Activated CD8-positive, alpha-beta memory T cell treated with anti-CD3 and anti-CD28 coated beads, Interleukin-2, amount 50 U/mL, for 48 hours (primary cell): ENCODE measurements at regions not wholly inside any gene's neighbourhood (a gene's known extent, or its start where the extent isn't known, plus 50 kb on each side); places are given as distances from the start of the nearest gene placed in this dataset.
"Not testable (repeated sequence)": the region's sequence is repeated elsewhere in the genome, so short reads cannot be mapped to it uniquely, and the experiment has no call there.

Source experiments
- DNase-seq: peaks from one replicate; pipeline ENCODE4 v3.0.0-alpha.2; 2020

DNA sequence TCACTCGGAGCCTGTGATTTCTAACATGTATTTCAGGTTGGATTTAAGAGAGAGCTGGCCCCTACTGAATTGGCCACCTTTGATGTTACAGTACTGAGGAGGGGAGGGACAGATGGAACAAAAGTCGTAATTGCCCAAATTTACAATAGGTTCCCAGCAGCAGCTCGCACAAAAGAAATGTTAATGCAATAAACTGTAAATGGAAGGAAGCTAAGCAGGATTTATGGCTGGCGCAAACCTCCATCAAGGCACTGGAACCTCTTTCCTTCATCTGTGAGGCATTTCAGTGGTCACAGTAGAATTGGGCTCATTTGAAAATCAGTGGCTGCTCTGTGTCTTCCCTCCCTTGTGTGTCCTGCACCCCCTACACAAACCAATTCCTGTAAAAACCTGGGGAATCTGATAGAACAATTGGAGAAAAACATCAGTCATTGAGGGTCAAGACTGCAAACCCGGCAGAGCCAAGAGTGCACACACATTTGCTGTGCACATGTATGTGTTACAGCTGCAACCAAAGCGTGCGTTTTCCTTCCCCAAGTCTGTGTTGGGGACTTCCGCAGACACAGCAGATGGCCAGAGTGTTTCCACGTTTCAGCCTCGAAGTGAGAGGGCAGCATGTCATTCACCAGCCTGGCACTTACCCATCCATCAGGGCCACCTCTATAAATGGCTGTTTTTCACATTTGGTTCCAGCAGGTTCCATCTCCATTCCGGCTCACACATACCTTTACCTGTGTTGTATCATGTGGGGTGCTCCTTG, 192.8 kb downstream of the TM9SF2 start:
- no peak for DNase-seq

DNA sequence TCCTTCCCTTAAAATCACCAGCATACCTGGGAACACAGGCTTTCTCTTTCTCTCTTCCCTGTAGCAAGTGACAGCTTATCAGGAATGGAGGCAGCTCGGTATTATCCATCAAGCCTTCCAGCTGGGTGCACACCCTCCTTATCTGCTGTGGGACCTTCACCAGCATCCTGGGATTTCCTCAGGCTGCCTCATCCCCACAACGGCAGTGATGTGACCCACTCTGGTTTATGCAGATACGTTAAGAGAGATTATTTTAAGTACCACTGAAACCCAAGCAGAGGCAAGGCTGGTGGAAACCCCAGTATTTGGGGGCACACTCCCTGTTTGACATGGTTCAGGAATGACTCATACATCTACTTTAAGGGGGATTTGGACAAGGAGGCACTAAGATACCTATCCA, 192.1 kb downstream of the TM9SF2 start:
- DNase-seq: no peak

DNA sequence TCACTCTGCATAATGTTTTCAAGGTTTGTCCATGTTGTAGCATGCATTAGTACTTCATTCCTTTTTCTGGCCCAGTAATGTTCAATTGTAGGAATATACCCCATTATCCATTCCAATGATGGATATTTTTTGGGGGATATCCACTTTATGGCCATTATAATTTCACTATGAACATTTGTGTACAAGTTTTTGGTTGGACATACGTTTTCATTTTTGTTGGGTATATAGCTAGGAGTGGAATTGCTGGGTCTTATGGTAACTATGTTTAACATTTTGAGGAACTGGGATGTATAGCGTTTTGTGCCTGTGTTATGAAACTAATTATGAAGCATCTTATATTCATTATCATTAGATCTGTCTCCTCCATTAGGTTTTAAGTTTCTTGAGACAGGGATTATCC, 191.6 kb downstream of the TM9SF2 start:
- DNase-seq: no peak

DNA sequence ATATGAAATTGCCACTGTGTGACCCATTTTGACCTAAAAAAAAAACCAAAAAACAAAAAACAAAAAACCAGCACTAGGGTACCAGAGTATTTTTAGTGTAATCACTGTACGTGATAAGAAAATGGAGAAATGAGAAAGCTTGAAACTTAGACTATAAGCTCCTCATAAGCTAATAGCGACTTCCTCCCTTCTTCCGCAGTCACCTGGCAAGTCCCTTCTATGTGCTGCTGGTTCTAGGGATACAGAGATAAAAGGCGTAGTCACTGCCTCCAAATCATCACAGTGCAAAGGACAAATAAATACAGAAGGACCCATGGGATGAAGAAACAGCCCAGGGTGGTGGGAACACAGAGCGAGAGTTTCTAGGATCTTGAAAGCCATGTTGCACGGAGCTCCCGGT, 190.3 kb downstream of the TM9SF2 start:
- no peak for DNase-seq

DNA sequence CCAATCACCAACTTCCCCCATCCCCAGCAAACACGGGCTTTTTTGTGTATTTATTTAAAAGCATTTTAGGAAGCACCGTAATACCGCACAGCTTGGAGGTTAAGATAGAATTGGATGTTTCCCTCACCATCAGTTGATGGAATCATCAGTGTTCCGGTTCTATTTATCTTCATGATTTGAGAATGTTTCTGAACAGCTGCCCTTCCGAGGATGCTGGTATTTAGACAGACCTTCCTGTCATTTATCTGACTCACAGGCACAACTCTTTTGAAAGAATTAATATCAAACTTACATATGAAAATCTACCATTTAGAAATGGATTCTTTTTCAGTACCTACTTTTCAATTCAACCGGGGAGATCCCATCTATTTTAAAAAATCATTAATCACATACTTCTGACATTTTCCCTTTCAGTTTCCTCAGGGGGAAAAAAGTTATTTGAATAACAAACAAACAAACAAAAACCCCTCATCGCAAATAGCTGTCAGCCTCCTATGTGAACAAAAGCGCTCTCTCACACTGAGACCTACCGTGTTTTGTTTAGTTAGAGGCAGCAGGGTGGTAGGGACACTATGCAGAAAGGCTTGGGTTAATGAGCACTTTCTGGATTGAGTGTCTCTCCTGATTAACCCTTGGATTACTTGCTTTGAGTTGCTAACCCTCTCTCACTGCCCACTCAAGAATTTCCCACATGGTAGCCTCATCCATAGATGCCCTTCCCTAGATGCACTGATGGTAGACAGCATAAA, 189.3 kb downstream of the TM9SF2 start:
- no peak for DNase-seq

DNA sequence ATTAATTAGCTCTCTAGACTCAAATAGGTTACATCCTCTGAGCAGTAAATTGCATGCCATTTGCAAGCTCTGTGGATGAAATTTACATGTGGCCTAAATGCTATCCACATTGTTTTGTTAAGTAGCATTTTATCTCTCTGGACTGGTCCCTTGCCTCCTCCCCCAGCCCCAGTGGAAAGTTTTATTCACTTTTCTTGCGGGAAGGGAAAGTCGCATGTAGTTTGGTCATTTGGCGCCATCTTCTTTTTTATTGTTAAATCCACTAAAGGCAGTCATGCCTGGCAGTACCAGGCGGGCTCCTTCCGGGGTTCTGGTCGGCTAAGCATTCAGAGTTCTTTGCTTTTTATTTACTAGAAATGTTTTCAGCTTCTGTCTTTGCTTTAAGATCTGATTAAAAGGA, 188.7 kb downstream of the TM9SF2 start:
- no peak for DNase-seq

DNA sequence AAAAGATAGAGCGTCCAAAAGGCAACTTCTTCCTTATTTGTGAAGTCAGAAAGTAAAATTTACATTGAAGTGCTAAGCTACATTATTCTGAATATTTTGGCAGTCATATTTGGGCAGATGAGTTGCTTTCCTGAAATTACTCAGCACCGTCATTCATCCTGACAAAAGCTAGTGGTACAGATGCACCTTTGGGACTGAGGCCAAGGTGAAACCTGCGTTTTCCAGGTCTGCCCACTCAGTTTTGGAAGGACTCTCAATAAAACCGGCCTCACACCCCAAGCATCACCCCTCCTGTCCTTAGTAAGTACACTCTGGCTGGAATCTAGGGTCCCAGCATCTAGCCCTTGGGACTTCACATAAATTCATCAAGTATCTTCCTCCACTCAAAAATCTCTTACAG, 187.5 kb downstream of the TM9SF2 start:
- no peak for DNase-seq

DNA sequence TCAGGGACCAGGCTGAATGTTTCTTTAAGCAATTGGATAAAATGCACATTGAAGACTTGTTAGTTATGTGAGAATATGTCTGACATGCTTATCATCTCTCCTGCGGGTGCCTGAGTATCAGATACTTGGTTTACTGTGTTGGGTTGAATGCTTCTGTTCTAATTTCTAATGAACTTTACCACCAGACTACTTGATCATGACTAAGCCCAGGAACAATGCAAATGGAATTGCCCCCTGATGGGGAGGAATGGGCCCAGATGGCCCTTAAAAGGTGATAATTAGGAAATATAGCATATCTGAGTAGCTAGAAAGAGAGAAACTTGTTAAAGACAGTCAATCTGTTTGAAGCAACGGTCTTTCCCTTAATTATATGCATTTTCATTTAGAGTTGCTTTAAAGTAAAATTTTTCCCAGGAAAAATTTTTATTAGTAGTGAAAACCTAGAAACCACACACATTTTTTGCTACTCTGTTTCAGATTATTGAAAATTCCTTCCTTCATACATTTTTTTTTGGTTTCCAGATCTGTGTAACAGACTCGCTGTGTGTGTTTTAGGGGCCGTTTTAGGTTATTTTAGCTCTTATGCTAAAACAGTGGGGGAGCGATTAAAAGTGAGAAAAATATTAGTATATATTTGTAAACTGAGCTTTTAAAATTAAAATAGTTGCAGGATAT, 186.6 kb downstream of the TM9SF2 start:
- no peak for DNase-seq

DNA sequence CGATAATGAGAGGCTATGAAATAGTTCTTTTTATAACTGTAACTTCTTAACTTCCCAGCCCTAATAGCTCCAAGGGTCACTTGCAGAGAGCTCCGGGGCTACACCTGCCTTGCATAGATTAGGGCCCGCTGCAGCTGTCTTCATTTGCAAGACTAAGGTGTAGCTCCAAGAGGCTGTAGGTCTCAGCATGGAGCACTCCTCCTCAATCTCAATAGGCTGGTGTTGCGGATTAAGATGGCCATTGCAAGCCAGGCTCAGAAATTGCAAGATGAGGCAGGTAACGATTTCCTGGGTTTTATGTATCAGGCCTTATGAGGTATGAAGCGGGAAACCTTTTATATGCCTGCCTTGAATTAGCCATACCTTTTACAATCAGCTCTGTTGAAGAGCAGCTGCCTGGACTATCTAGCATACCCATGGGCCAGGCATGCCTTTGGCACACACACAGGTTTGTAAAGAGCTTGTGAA, 185.7 kb downstream of the TM9SF2 start:
- no peak for DNase-seq

DNA sequence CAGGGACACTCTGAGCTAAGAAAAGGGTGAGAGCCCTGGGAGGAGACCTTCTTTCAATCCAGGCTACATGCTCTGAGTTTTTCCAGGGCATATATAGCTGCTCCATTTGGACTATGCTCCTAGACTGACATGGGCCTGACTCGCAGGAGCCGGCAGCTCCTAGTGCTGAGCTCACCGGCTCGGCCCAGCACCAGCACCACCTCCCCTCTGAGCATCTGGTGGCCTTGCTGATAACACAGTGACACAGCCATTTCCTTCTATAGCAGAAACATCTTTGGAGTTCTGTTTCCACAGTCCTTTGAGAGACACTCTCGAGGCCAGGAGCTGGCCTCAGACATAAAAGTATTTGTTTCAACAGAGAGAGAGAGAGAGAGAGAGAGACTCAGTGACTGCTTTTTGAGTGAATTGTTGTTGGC, 184.9 kb downstream of the TM9SF2 start:
- no peak for DNase-seq

DNA sequence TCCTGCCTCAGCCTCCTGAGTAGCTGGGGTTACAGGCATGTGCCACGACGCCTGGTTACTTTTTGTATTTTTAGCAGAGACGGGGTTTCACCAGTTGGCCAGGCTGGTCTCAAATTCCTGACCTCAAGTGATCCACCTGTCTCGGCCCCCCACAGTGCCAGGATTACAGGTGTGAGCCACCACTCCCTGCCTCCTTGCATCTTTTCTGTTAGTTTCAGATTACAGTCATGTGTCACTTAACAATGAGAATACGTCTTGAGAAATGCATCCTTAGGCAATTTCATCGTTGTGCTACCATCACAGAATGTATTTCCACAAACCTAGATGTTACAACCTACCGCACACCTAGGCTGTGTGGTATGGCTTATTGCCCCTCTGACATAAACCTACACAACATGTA, 180.4 kb downstream of the TM9SF2 start:
- DNase-seq: no peak

DNA sequence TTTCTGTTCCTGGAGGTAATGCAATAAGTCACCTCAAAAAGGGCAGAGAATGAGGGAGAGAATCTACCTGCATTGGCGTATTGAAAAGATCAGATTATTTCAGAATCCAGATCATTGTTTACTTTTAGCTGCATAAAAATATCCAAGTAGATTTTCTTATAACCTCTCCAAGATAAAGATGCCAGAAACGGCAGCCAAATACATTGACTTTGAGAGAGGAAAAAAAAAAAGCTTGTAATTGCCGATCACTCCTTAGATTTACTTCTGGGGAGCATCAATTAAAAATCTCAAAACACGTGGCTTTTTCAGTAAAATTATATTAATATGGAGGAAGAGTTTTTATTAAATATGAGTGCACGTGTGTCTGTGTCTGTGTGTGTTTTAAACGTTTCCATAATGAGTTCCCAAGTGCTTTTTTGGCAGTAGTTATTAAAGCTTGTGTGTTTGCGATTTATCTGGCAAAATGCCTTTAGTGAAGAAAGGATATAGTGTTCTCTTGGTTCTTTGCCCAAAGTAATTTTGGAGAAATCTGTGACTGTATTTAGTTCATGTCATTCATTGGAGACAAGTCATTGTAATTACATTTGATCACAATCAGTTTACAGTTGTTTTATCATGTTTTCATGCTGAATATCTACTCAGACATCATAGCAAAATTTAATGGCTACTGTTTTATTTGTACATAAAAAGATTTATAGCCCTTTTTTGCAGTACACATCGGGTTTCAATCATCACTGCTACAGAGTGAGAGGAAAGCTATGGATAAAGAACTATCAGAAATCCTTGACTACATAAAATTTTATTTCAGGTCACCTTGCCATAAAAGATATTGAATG, 176.1 kb downstream of the TM9SF2 start:
- no peak for DNase-seq

DNA sequence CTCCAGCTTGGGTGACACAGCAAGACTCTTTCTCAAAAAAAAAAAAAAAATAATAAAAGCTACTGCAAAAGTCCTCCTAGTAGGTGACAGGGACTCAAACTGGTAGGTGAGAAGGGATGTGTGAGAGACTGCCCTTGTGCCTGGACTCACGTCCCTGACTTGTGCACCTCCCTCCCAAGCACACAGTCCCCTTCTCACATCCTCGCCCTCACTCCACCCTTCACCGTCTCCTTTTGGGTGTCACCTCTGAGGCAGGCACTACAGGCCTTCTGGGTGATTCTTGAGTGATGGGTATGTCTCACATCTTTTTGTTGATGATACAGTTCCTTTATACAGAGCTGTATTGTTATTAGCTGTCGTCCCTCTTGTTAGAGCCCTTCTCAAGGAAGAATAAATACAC, 170.5 kb downstream of the TM9SF2 start:
- no peak for DNase-seq

DNA sequence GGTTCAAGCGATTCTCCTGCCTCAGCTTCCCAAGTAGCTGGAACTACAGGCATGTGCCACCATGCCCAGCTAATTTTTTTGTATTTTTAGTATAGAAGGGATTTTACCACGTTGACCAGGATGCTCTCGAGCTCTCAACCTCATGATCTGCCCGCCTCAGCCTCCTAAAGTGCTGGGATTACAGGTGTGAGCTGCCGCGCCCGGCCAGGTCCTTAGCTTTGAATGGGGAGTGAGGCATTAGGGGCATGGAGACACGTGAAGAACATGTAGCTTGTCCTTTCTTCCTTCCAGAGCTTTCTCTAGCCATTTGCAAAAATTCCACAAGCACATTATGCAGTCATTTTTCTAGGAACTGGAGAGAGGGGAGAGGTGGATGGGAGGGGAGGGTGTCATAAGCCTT, 167.8 kb downstream of the TM9SF2 start:
- DNase-seq: not testable (repeated sequence)

DNA sequence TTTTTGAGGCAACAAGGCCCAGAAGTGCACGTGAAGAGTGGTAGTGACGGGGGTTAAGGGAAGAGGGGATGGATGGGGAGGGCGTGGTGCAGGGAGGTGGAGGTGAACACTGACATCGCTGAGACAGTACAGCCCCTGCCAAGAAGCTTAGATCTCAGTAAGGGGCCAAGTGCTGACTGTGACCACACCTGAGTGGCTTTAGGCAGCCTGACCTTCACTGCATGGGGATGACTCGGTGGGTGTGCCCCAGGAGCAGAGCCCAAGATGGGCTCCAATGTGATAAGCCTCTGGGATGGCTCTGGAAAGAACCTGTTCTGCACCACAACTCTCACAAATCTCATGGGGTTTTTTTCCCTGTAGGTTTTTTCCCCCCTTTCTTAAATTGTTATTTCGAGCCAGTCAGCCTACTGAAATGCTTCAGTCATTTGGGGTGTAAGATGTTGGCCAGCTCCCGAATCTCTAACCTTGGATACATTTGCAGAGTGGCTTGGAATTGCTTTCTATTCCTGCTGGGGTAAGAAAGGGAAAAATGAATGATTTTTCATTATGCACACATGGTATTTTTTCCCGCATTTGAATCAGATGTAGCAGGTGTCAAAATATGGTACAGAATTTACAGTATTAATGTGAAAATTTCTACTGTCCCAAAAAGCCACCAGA, 165.0 kb downstream of the TM9SF2 start:
- DNase-seq: no peak

DNA sequence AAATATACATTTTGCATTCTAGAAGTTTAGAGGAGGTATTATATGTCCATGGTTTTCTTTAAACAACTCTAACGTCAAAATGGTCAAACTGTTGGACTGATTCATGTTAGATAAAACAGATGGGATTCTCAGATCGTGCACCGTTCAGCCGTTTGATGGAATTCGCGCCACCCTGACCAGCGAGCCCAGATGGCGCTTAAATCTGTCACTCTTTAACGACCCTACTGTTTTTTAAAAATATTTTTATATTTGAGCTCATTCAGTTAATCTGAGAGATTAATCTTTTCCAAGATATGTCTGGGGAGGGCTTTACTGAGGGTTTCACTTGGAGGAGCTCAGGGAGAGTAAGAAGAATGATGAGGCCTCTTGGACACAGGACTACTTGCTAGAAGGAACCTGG, 164.4 kb downstream of the TM9SF2 start:
- DNase-seq: no peak

DNA sequence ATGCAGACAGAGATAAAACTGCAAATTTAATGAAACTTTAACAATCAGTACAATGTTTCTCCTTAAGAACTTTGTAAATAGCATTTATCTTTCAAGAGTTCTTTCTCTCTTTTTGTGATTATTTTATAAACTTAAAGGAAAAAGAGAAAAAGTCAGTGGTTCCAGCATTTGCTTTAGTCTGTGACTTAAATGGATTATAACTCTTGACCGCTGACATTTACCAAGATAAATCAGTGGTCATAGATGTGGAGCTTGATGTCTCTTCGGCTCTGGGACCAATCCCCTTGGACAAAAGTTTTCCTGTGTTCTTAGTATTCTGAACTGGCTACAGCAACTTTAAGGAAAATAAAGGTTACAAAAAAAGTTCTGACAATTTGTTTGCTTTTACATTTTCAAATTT, 162.6 kb downstream of the TM9SF2 start:
- DNase-seq: no peak

DNA sequence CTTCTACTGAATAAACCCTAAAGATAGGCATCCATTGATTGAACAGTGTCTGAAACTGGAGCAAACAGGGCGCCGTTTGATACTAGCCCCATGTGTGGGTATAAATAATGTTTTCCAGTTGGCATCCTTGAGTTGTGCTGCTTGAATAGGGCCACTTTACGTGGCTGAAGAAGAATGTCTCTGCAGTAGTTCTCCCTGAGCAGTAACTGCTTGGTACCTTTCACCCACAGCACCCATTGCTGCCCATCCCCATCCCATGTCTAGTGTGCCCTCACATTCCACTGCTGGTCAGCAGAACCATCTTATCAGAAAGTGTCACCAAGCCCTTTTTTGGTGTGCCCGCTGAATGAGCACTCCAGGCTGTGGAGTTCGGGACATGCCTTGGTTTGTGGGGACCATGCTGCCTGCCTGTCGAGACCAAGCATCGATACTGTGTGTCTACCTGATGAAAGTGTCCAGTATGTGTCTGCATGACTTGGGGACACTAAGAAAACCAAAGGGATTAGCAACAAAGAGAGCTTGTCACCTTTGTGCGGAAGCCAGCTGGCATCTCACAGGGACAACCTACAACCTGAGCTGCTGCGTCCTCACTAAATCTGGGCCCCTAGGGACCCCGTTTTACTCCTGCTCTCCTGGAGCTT, 162.0 kb downstream of the TM9SF2 start:
- no peak for DNase-seq

DNA sequence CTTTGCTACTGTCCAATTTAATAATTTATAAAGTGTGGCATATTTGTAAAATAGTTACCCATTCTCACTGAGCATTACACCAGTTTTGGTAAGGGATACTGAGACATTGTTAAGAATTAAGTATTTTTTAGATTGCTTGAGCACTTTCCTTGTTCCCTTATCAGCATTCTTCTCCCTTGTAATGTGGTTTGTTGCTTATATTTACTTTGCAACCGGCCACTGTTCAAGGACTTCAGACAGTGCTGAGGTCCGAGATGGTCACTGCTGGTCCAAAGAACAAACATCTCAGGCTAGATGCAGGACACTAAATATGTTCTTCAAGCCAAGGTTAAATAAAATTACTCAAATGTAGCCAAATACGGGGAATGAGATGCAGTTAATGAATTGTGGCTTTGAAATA, 161.4 kb downstream of the TM9SF2 start:
- DNase-seq: no peak

DNA sequence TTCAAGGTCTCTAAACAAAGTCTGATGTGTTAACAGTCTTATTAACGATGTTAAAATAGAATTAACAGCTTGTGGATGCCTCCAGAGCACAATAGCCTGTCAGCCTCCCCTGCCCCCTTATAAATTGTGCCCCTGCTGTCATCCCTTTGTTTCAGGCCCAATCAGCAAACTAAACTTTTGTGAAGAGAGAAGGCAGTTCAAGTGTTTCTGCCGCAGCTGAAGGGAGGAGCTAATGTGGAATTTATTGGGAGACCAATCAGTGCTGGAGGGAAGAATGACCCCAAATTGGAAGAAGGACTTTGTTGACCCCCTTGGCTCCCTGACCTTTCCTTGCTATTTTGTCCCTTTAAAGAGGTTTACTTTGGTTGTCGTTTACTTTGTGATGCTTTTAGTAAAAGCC, 160.5 kb downstream of the TM9SF2 start:
- DNase-seq: no peak

DNA sequence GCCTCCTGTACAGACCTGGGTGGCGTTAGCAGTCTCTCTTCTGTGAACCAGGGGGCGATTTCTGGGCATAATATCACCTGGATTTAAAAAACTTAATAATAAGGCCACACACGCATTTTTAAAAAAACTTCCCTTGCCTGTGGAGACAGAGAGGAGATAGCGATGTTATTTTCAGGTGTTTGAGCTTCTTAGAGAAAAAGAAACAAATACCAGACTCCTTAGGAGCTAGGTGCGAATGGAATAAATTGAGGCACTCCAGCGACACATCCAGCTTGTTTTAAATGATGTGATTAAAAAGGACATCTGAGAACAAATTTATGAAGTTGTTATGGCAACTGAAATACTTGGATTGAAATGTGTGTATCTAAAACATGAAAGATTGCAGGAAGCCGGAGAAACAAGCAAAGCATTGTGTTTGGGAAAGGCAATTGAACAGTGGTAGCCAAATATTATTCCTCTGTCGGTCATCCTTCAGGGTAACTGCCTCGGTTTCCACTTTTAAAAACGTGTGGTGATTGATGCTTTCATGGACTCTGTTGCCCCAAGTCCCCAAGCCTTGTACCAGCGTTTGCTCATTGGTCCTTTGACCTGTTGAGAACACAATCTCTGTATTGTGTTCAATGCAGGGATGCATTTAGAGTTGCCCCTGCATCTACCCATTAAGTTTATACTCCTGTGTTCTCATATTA, 158.7 kb downstream of the TM9SF2 start:
- DNase-seq: no peak
